Trophoblast cell (in vitro differentiated cells and primary cell): ENCODE measurements at regions not wholly inside any gene's neighbourhood (a gene's known extent, or its start where the extent isn't known, plus 50 kb on each side); places are given as distances from the start of the nearest gene placed in this dataset.

Experiments used
- DNase-seq, 2 donors: peaks; one replicate each; pipeline ENCODE4 v3.0.0-alpha.2; 2016
- H2AFZ ChIP-seq: 2 replicates; pipeline ENCODE4 v1.6.1; 2013; ENCODE audit warnings: low read length, moderate library complexity, mild to moderate bottlenecking; ENCODE audit not compliant: insufficient read depth, poor library complexity
- H2AK5ac ChIP-seq: 2 replicates; pipeline ENCODE4 v1.6.1; 2013; ENCODE audit warnings: mild to moderate bottlenecking, low read length
- H2BK120ac ChIP-seq: 2 replicates; pipeline ENCODE4 v1.6.1; 2013; ENCODE audit warnings: low read length, mild to moderate bottlenecking, moderate library complexity; ENCODE audit not compliant: insufficient read depth, poor library complexity
- H2BK12ac ChIP-seq: 2 replicates; pipeline ENCODE4 v1.6.1; 2013; ENCODE audit warnings: mild to moderate bottlenecking, low read length, moderate library complexity
- H2BK5ac ChIP-seq: 2 replicates; pipeline ENCODE4 v1.6.1; 2013; ENCODE audit warnings: low read length, low read depth, moderate library complexity, mild to moderate bottlenecking; ENCODE audit not compliant: poor library complexity
- H3K14ac ChIP-seq: 2 replicates; pipeline ENCODE4 v1.6.1; 2013; ENCODE audit warnings: mild to moderate bottlenecking, low read length
- H3K18ac ChIP-seq: 2 replicates; pipeline ENCODE4 v1.6.1; 2013; ENCODE audit warnings: mild to moderate bottlenecking, low read length
- H3K23ac ChIP-seq: 2 replicates; pipeline ENCODE4 v1.6.1; 2013; ENCODE audit warnings: low read length
- H3K27ac ChIP-seq: 2 replicates; pipeline ENCODE4 v1.5.1; 2013; ENCODE audit warnings: low read depth, mild to moderate bottlenecking, inconsistent platforms, low read length, moderate library complexity
- H3K27me3 ChIP-seq: 2 replicates; pipeline ENCODE4 v1.6.1; 2013; ENCODE audit warnings: inconsistent platforms, mild to moderate bottlenecking, low read length, moderate library complexity; ENCODE audit not compliant: insufficient read depth
- H3K36me3 ChIP-seq, 2 experiments: 1 replicate in 1 of 2; 2 replicates in 1 of 2; pipeline ENCODE4 v1.6.1; 2013; ENCODE audit warnings: low read length in 2 of 2, mild to moderate bottlenecking in 2 of 2, moderate library complexity in 1 of 2; ENCODE audit not compliant: insufficient read depth in 2 of 2, control insufficient read depth in 1 of 2
- H3K4ac ChIP-seq: 2 replicates; pipeline ENCODE4 v1.6.1; 2013; ENCODE audit warnings: low read depth, mild to moderate bottlenecking, low read length, moderate library complexity
- H3K4me1 ChIP-seq, 2 experiments: 1 replicate in 1 of 2; 2 replicates in 1 of 2; pipeline ENCODE4 v1.6.1; 2013; ENCODE audit warnings: low read length in 2 of 2, mild to moderate bottlenecking in 2 of 2, moderate library complexity in 1 of 2; ENCODE audit not compliant: insufficient read depth in 2 of 2, control insufficient read depth in 1 of 2
- H3K4me2 ChIP-seq: 2 replicates; pipeline ENCODE4 v1.6.1; 2013; ENCODE audit warnings: inconsistent platforms, mild to moderate bottlenecking, low read length, moderate library complexity
- H3K4me3 ChIP-seq: 2 replicates; pipeline ENCODE4 v1.5.1; 2013; ENCODE audit warnings: mild to moderate bottlenecking, low read depth, low read length, inconsistent platforms
- H3K79me1 ChIP-seq: one replicate; pipeline ENCODE4 v1.6.1; 2013; ENCODE audit warnings: low read length
- H3K79me2 ChIP-seq: 2 replicates; pipeline ENCODE4 v1.6.1; 2013; ENCODE audit warnings: low read length, mild to moderate bottlenecking; ENCODE audit not compliant: control insufficient read depth, insufficient read depth, poor library complexity
- H3K9ac ChIP-seq: 2 replicates; pipeline ENCODE4 v1.6.1; 2013; ENCODE audit warnings: mild to moderate bottlenecking, low read length
- H3K9me3 ChIP-seq: 2 replicates; pipeline ENCODE4 v1.6.1; 2013; ENCODE audit warnings: low read depth, mild to moderate bottlenecking, control low read depth, inconsistent platforms, low read length; ENCODE audit not compliant: insufficient read depth
- H4K12ac ChIP-seq: 2 replicates; pipeline ENCODE4 v1.6.1; 2013; ENCODE audit warnings: low read depth, mild to moderate bottlenecking, low read length, moderate library complexity
- H4K8ac ChIP-seq: 2 replicates; pipeline ENCODE4 v1.6.1; 2013; ENCODE audit warnings: low read depth, mild to moderate bottlenecking, low read length, moderate library complexity
- H4K91ac ChIP-seq: one replicate; pipeline ENCODE4 v1.6.1; 2013; ENCODE audit warnings: low read depth, mild to moderate bottlenecking, low read length, moderate library complexity
- WGBS: extraction: QIAGEN DNeasy Blood & Tissue Kit; methylation state at CpG from one replicate; pipeline ENCODE4 v1.1.7; 2013; ENCODE audit warnings: missing lambda C conversion rate; ENCODE audit not compliant: insufficient read length, insufficient coverage; ENCODE audit errors: extremely low coverage; 5-methylcytosine and 5-hydroxymethylcytosine counted together

DNA sequence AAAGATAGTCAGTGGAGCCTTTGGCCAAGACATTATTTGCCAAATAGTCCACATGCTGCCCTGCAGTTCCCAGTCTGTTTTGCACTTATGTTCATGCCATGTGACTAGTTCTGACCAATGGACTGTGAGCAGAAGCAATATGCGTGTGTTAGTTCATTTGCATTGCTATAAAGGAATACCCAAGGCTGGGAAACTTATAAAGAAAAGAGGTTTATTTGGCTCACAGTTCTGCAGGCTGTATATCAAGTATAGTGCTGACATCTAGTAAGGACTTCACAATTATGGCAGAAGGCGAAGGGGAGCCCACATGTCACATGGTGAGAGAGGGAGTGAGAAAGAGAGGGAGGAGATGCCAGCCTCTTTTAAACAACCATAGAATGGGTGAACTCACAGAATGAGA, 193.3 kb downstream of the PTPRU start:
- no peak overlapping the region for H4K8ac ChIP-seq
- no peak overlapping the region for H3K4ac ChIP-seq
- no peak overlapping the region for H2AK5ac ChIP-seq
- H3K27ac ChIP-seq: no peak overlapping the region
- H3K14ac ChIP-seq: no peak overlapping the region
- no peaks in the 10 kb centered on the region for H3K36me3 ChIP-seq
- H2AFZ ChIP-seq: no peak overlapping the region
- H2BK120ac ChIP-seq: no peak overlapping the region
- no peaks in the 10 kb centered on the region for H3K79me1 ChIP-seq
- DNase-seq: no peak
- H3K79me2 ChIP-seq: no peaks in the 10 kb centered on the region
- WGBS: no CpG with 5 or more reads among the region's 2 CpGs
- no peak overlapping the region for H3K9ac ChIP-seq
- no peaks in the 10 kb centered on the region for H3K4me1 ChIP-seq
- H2BK5ac ChIP-seq: no peak overlapping the region
- no peak overlapping the region for H3K4me3 ChIP-seq
- no peaks in the 10 kb centered on the region for H3K27me3 ChIP-seq
- no peak overlapping the region for H2BK12ac ChIP-seq
- no peak overlapping the region for H4K91ac ChIP-seq
- H4K12ac ChIP-seq: no peak overlapping the region
- H3K18ac ChIP-seq: no peak overlapping the region
- no peaks in the 10 kb centered on the region for H3K9me3 ChIP-seq
- no peak overlapping the region for H3K4me2 ChIP-seq
- no peak overlapping the region for H3K23ac ChIP-seq

DNA sequence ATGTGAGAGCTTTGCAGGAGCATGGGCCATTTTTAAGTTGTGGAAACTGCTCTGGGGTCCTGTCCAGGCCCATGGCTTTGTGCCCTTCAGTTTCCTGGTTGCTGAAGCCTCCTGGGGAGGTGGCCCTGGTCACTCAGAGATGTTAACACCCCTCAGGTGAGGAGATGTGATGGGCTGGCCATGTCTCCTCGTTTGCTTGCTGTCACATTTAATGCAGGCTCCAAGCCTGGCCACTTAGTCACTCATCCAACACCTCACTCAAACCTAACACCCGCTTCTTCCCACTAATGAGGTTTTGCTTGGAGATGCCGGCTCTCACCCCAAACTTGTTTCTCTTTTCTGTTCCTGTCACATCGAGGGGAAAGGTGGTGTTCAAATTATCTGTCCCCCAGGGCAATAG, 192.7 kb downstream of the PTPRU start:
- Histone ChIP-seq H3K4me1 (no peaks in the 10 kb centered on the region), H3K14ac (no peak overlapping the region), H3K4me2 (no peak overlapping the region), H3K27ac (no peak overlapping the region), H2BK120ac (no peak overlapping the region), H3K4ac (no peak overlapping the region), H4K12ac (no peak overlapping the region), H3K9me3 (no peaks in the 10 kb centered on the region), H2AFZ (no peak overlapping the region), H2BK12ac (no peak overlapping the region), H4K8ac (no peak overlapping the region), H3K23ac (no peak overlapping the region), H3K27me3 (no peaks in the 10 kb centered on the region), H3K4me3 (no peak overlapping the region), H4K91ac (no peak overlapping the region), H2BK5ac (no peak overlapping the region), H3K36me3 (no peaks in the 10 kb centered on the region), H3K9ac (no peak overlapping the region), H3K79me2 (no peaks in the 10 kb centered on the region), H2AK5ac (no peak overlapping the region), H3K18ac (no peak overlapping the region), H3K79me1 (no peaks in the 10 kb centered on the region)
- no CpG with 5 or more reads among the region's 4 CpGs for WGBS
- no peak for DNase-seq

DNA sequence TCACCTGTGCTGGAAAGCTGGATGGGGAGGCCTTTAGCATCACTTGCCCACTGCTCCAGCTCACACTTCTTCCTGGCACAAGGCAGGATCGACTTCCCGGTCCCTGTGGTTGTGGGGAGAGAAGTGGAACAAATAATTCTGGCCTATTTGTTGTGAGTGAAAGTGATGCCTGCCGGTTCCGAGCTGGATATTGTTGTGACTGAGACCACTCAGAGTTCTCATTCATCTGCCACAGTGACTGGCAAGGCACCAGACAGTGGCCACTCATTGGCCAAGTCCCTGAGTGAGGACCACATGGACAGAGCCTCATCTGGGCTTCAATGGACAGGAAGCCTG, 191.9 kb downstream of the PTPRU start:
- Histone ChIP-seq H2AK5ac (no peak overlapping the region), H3K4ac (no peak overlapping the region), H3K9me3 (no peaks in the 10 kb centered on the region), H3K36me3 (no peaks in the 10 kb centered on the region), H2BK12ac (no peak overlapping the region), H4K8ac (no peak overlapping the region), H2BK120ac (no peak overlapping the region), H3K4me2 (no peak overlapping the region), H2BK5ac (no peak overlapping the region), H3K23ac (no peak overlapping the region), H3K4me1 (no peaks in the 10 kb centered on the region), H4K91ac (no peak overlapping the region), H3K27ac (no peak overlapping the region), H3K79me2 (no peaks in the 10 kb centered on the region), H3K27me3 (no peaks in the 10 kb centered on the region), H4K12ac (no peak overlapping the region), H3K4me3 (no peak overlapping the region), H2AFZ (no peak overlapping the region), H3K14ac (no peak overlapping the region), H3K9ac (no peak overlapping the region), H3K18ac (no peak overlapping the region), H3K79me1 (no peaks in the 10 kb centered on the region)
- no CpG with 5 or more reads among the region's 4 CpGs for WGBS
- DNase-seq: no peak

DNA sequence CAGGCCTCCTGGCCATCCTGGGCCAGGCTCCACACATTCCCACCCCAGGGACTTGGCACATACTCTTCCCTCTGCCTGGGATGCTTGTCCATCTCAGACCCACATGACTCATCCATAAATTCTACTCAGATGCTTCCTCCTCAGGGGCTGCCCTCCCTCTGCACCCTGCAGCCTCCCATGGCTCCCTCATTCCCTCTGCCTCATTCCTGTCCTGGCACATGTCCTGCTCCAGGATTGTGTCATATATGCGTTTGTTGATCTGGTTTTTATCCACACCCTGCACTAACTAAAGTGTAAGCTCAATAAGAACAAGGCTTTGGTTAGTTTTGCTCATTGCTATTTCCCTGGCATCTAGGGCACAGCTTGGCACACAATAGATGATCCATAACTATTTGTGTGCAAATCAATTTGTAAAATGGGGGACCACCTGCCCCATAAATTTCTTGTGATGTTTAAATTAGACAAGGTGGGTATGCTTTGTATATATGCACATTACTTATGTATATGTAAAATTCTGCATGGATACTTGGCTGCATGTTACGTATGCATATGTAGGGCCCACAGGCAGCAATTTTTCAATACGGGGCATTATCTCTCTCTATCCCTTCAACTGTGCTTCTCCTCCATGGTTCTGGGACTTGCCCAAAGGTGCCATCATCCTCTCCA, 191.4 kb downstream of the PTPRU start:
- WGBS: no CpG with 5 or more reads among the region's 3 CpGs
- H3K4me1 ChIP-seq: no peaks in the 10 kb centered on the region
- no peak overlapping the region for H3K14ac ChIP-seq
- no peak overlapping the region for H3K23ac ChIP-seq
- H4K8ac ChIP-seq: no peak overlapping the region
- no peaks in the 10 kb centered on the region for H3K79me1 ChIP-seq
- no peak overlapping the region for H2BK5ac ChIP-seq
- DNase-seq: no peak
- no peak overlapping the region for H3K4me2 ChIP-seq
- H3K18ac ChIP-seq: no peak overlapping the region
- no peaks in the 10 kb centered on the region for H3K9me3 ChIP-seq
- no peak overlapping the region for H2AFZ ChIP-seq
- no peak overlapping the region for H2BK12ac ChIP-seq
- no peak overlapping the region for H3K4me3 ChIP-seq
- no peaks in the 10 kb centered on the region for H3K79me2 ChIP-seq
- no peak overlapping the region for H3K9ac ChIP-seq
- no peak overlapping the region for H2BK120ac ChIP-seq
- H4K12ac ChIP-seq: no peak overlapping the region
- no peak overlapping the region for H4K91ac ChIP-seq
- no peak overlapping the region for H3K27ac ChIP-seq
- H2AK5ac ChIP-seq: no peak overlapping the region
- no peaks in the 10 kb centered on the region for H3K27me3 ChIP-seq
- no peaks in the 10 kb centered on the region for H3K36me3 ChIP-seq
- H3K4ac ChIP-seq: no peak overlapping the region
